Prostate gland (tissue), 2 donors: ENCODE measurements at regions not wholly inside any gene's neighbourhood (a gene's known extent, or its start where the extent isn't known, plus 50 kb on each side); places are given as distances from the start of the nearest gene placed in this dataset.

Source experiments
- CTCF ChIP-seq, 4 experiments: fragments of 200-600 bp in 2 of 4; fragments of 450-650 bp in 2 of 4; sonication (generic) in 2 of 4; IDR thresholded peaks; 1 replicate in 3 of 4; 2 replicates in 1 of 4; pipeline ENCODE4 v1.5.1; 2016 to 2019; ENCODE audit warnings: antibody characterized with exemption in 4 of 4, mild to moderate bottlenecking in 2 of 4, moderate library complexity in 2 of 4
- POLR2A ChIP-seq: fragments of 450-650 bp; IDR thresholded peaks from one replicate; pipeline ENCODE4 v1.6.1; 2016; ENCODE audit warnings: antibody characterized with exemption, mild to moderate bottlenecking
- POLR2AphosphoS5 ChIP-seq: sonication (generic); formaldehyde crosslinking; IDR thresholded peaks from one replicate; pipeline ENCODE4 v1.6.1; 2017; ENCODE audit warnings: antibody characterized with exemption

DNA sequence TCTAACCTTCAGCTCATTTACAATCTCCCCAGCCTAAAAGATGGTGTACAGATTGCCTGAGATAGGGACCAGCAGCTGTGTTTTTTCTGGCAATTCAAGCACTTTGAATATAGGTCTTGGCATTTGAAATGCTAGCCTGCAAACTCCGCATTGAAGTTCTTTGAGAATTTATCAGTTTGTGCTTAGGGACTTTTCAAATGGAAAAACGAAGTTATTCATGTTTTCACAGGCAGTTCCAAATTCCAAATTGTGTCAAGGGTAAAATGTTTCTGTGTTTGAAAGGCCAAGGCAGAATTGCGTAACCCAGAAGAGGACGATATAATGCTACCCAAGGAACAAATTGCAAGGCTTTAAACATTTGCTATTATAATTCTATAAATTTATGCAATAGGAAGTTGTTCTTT, 168.9 kb upstream of the RASSF8 start:
- TF ChIP-seq CTCF (IDR thresholded peaks at IDR 0.05) (no peak), POLR2A (no peak), POLR2AphosphoS5 (no peak)
